Epithelial cell of esophagus (primary cell): ENCODE measurements at regions not wholly inside any gene's neighbourhood (a gene's known extent, or its start where the extent isn't known, plus 50 kb on each side); places are given as distances from the start of the nearest gene placed in this dataset.

Experiments used
- DNase-seq: peaks from one replicate; pipeline ENCODE4 v3.0.0; 2010; ENCODE audit warnings: low read depth
- H3K4me3 ChIP-seq: 2 replicates; pipeline ENCODE4 v1.5.1; 2011; ENCODE audit warnings: mild to moderate bottlenecking, low read length, control low read depth
- CTCF ChIP-seq: IDR thresholded peaks from 2 replicates; pipeline ENCODE4 v1.5.1; 2011; ENCODE audit warnings: low read depth, mild to moderate bottlenecking, low read length, control low read depth, inconsistent platforms; ENCODE audit not compliant: insufficient read depth; ENCODE audit errors: missing control alignments

GRCh38 chr6:40082278-40083043 lies 148.2 kb upstream of the MOCS1 start:
- no peak overlapping the region for H3K4me3 ChIP-seq
- no peak for TF ChIP-seq CTCF
- no peak for DNase-seq

- H3K4me3 ChIP-seq, result no peak overlapping the region
- peak; percentile 24 for DNase-seq
- no peak for TF ChIP-seq CTCF
Measured at GRCh38 chr6:40077736-40078135, 143.5 kb upstream of the MOCS1 start.

- TF ChIP-seq CTCF, result no peak
- peak; percentile 51 for DNase-seq
Measured at GRCh38 chr6:40077315-40077714, 143.1 kb upstream of the MOCS1 start.

GRCh38 chr6:40075056-40075590 lies 140.9 kb upstream of the MOCS1 start:
- no peak for TF ChIP-seq CTCF
- H3K4me3 ChIP-seq, result no peak overlapping the region
- DNase-seq, result peak; percentile 34

More at GRCh38 chr6:40077315-40077714, 143.1 kb upstream of the MOCS1 start:
- H3K4me3 ChIP-seq, result no peak overlapping the region

GRCh38 chr6:40074306-40075055 lies 140.2 kb upstream of the MOCS1 start:
- peak; percentile 68 for DNase-seq
- TF ChIP-seq CTCF, result no peak
- H3K4me3 ChIP-seq, result no peak overlapping the region

GRCh38 chr6:40066372-40066771 lies 132.1 kb upstream of the MOCS1 start:
- no peak for DNase-seq

More at GRCh38 chr6:40066372-40066771, 132.1 kb upstream of the MOCS1 start:
- no peak overlapping the region for H3K4me3 ChIP-seq
- no peak for TF ChIP-seq CTCF
